ENCODE measurements at regions not wholly inside any gene's neighbourhood (a gene's known extent, or its start where the extent isn't known, plus 50 kb on each side); places are given as distances from the start of the nearest gene placed in this dataset.

DNA sequence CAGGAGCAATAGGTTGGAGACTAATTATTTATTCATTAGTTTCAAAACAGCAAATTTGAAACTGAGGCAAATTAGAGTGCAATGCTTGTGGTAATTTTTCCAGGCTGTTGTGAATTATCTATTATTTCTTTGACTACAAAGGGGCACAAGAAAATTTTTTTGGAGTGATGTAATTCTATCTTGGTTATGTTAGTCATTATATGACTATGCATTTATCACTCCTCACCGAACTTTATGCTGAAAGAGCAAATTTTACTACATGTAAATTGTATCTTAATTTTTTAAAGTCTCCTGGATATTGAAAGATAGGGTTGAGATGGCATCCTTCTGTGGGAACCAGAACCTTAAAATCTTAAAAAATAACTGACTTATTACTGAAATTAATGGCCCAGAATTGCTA is 320.0 kb upstream of the ROBO1 start:
- TF ChIP-seq, protein P1, sequence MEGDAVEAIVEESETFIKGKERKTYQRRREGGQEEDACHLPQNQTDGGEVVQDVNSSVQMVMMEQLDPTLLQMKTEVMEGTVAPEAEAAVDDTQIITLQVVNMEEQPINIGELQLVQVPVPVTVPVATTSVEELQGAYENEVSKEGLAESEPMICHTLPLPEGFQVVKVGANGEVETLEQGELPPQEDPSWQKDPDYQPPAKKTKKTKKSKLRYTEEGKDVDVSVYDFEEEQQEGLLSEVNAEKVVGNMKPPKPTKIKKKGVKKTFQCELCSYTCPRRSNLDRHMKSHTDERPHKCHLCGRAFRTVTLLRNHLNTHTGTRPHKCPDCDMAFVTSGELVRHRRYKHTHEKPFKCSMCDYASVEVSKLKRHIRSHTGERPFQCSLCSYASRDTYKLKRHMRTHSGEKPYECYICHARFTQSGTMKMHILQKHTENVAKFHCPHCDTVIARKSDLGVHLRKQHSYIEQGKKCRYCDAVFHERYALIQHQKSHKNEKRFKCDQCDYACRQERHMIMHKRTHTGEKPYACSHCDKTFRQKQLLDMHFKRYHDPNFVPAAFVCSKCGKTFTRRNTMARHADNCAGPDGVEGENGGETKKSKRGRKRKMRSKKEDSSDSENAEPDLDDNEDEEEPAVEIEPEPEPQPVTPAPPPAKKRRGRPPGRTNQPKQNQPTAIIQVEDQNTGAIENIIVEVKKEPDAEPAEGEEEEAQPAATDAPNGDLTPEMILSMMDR (IDR thresholded peaks at IDR 0.05; ENCODE audit: low read depth, low read length, missing input control), result no peak
- TF ChIP-seq YY1 (IDR thresholded peaks at IDR 0.05), result no peak
- no peak for TF ChIP-seq GABPA (IDR thresholded peaks at IDR 0.05 in 1 of 2, conservative IDR thresholded peaks at IDR 0.05 in 1 of 2)
- TF ChIP-seq NR2F2 (IDR thresholded peaks at IDR 0.05), result no peak
- no peak for TF ChIP-seq SP1 (IDR thresholded peaks at IDR 0.05)
- no peak for TF ChIP-seq RAD21 (IDR thresholded peaks at IDR 0.05)
- TF ChIP-seq, protein P2, sequence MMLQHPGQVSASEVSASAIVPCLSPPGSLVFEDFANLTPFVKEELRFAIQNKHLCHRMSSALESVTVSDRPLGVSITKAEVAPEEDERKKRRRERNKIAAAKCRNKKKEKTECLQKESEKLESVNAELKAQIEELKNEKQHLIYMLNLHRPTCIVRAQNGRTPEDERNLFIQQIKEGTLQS (IDR thresholded peaks at IDR 0.05), result no peak
